HG02642 (cell line): ENCODE measurements at regions not wholly inside any gene's neighbourhood (a gene's known extent, or its start where the extent isn't known, plus 50 kb on each side); places are given as distances from the start of the nearest gene placed in this dataset.

Experiments
- ATAC-seq: cut with Tn5 transposase; IDR thresholded peaks from one replicate; pipeline ENCODE4 v1.9.1; 2021; ENCODE audit warnings: mild to moderate bottlenecking; ENCODE audit not compliant: unreplicated experiment, poor library complexity

DNA sequence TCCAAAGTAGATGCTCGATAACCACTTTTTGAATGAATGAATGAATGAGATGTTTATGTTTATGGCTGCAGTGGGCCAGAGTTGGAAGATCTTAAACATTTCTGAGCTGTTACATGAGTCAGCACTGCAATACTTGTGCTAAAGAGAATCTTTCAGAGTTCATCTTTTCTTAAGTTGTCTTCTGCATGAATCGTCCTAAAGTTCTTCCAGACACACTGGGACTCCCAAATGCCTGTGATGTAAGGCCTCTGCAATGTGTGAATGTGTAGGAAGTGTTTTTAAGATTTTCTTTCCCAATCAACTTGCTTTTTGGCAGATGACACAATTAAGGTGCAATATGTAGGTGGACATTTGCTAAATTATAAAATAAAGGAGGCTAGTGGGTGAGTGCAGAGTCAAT lies 50.3 kb upstream of the TRIM9 start:
- no peak for ATAC-seq

DNA sequence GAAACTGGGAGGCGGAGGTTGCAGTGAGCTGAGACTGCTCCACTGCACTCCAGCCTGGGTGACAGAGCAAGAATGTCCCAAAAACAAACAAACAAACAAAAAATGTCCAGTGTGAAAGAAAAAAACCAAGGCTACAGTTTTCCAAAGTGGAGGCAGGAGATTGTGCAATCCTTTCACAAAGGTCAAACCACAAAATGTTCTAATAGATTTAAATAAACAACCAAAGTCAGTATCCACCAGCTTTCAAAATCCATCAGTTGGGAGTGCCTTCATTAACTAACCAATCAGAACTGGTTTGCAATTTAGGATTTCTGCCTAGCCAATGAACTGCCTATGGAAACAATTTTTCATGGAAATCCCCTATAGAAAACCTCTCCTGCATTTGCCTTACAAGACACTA lies 52.3 kb upstream of the TRIM9 start:
- ATAC-seq: no peak

DNA sequence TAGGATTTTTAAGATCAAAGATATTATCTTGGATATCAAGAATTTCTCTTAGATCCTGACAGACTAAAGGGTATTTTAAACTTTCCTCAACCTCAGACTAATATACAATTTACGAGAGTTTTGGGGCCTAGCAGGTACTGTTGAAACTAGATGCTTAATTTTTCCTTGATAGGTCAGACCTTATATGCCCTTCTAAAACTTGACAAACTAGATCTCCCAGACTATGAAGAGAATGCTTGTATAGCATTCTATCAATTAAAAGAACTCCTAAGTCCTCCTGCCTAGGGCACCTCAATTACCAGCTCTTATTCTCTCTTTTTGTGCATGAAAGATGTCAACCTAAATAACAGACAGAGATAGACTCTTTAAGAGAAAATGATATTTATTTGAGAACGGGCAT lies 60.4 kb upstream of the TRIM9 start:
- no peak for ATAC-seq

DNA sequence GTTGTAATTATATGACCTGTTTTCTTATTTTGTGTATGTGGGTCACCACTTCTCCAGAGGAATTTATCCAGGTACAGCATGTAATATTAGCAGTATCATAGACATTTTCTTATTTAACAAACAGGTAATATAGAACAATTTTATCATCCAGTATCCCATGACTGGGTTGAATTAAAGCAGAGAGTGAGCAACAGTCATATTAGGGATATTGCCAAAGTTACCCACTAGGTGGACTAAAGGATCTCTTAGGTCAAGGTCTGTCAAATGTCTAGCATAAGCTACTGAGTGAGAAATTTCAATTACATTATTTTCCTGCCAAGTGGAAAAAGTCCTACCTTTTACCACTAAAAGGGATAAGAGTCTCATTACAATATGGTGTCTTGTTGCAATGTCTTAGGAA lies 62.1 kb upstream of the TRIM9 start:
- peak; percentile 73 for ATAC-seq

DNA sequence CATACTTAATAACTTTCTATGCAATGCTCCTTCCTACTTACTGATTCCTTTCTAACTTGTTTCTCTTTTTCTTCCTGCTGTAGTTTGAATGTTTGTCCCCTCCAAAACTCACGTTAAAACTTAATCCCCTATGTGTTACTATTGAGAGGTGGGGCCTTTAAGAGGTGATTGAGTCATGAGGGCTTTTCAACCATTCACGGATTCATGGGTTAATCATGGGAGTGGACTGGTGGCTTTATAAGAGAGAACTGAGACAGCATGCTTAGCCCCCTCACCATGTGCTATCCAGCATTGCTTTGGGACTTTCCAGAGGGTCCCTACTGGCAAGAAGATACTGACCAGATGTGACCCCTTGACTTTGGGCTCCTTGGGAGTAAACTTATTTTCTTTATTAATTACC lies 66.0 kb upstream of the TRIM9 start:
- ATAC-seq: no peak

DNA sequence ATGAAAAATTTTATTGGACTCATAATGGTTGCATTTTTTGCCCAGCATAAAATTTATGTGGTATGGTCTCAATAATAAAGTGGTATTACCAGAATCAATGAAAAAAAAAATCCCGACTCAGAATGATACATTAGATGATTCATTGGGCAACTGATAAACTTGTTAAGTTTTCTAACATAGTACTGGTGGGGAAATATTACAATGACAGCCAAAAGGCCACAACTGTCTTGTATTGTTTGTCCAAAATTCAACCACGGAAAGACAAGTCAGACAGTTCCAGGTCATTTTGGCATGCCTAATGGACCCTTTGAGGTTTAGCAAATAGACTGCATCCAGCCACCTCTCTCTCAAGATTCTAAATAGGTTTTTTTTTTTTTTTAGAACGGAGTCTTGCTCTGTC lies 70.5 kb upstream of the TRIM9 start:
- ATAC-seq: no peak

DNA sequence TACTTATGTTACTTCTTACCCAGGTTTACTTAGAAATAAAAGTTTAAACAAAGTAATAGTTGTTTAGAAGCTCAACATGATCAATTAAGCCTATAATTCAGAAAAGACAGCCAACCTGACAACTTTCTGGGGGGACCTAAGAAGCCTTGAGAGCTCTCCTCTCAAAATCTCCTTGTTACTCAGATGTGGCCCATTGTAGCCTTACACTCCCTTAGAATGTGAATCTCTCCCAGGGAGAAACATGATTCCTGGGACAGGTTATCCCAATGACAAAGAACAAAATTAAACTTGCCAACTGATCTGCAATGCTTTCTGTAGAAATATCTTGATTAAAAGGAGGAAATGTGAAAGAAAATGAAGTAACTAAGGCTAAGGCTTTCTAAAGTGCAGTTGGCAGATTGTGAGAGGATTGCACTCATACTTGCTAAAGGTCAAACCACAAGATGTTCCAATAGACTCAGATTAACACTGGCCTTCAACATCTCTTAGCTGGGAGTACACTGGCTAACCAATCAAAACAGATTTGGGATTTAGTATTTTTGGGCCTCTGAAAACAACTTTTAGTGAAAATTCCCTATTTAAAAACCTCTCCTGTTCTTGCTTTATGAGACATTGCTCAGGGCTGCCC lies 72.3 kb upstream of the TMX1 start:
- no peak for ATAC-seq

DNA sequence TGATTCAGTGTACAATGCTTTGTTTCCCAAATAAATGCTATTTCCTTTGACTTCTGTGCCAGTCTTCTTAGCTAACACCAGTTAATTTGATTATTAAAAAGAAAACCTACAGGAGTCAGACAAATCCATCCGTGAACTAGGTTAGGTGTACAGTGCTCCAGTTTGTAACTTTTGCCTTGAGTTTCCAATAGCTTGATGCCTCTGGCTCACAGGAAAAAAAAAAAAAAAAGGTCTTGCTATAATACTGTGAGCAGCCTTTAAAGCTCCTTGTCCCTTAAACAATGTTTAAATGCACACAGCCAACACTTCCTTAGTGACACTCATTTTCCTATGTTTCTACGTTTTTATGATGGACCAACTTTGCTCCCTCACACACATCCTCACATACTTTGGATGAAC lies 71.8 kb upstream of the TMX1 start:
- ATAC-seq: no peak

DNA sequence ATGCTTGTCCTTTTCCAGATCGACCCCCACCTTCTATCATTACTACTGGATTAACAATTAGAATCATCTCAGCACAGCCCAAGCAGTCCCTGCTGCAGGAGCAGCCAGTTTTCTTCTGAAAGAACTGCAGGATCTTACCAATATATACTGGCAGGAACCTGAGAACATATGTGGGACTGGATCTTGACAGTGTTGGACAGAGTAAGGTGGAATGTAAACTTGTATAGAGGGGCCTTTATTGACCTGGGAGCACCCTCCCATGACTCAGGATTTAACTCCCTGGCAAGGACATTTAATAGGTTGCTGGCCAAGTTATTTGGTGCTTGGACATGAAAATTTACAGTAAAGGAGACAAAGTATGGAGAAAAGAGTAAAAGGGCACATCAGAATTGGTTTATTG lies 66.2 kb upstream of the TMX1 start:
- no peak for ATAC-seq

DNA sequence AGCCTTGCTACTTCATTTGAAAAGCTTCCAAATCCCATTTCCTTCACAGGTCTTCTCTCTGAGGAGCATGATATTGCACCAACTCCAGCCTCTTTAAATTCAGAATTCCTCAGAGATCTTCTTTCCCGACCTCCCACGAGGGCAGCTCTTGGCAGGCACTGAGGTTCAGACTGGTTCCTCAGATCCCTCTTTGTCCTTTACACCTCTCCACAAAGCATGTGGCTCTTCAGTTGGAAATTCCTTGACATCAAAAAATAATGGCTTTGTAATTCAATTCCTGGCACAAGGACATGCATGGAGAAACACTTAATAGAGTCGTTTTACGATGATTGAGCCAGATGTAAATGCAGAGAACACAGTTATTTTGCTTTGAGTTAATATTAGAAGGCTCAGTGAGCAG lies 63.2 kb upstream of the TMX1 start:
- no peak for ATAC-seq

DNA sequence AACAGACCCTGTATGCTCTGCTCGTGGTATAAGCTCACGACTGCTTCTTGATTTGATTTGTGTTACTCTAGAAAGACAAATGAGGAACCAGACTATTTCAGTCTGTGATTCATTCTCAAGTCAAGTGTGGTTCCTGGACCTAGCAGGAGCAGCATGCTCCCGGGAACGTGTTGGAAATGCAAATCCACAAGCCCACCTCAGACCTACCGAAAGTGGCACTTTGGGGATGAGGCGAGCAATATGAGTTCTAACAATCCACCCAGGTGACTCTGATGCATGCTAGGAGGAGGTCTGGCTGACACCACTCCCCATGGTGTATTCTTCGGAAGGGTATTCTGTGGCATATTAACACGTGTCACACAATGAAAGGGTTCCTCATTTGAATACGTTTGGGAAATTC lies 59.5 kb upstream of the TMX1 start:
- ATAC-seq: peak; percentile 76

DNA sequence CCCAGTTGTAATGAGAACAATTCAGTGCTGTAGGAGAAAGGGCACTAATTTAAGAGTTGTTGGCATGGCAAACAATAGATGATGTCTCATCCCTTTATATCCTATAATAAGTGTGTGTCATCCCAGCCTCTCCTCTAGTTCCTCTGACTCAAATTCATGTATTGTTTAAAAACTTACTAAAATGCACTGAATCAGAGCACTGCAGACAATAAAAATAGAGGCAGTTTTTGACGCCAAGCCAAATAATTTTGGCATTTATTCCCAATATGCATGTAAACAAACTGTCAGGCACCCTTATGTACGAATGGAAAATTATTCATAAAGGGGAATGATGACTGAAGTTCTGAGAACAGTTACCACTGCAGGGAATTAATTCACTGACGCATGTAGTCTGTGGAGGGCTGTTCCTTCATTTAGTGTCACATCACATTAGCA lies 57.9 kb upstream of the TMX1 start:
- no peak for ATAC-seq

DNA sequence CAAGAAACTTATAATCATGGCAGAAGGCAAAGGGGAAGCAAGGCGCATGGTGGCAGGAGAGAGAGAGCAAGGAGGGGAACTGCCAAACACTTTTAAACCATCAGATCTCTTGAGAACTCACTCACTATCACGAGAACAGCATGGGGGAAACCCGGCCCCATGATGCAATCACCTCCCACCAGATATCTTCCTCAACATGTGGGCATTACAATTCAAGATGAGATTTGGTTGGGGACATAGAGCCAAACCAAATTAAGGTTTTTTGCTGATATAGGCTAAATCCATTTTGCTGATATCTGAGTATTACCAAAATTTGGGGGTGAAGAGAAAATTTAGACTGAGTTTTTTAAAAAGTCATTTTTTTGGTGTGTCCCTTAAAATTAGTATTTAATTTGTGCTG lies 54.9 kb upstream of the TMX1 start:
- no peak for ATAC-seq

DNA sequence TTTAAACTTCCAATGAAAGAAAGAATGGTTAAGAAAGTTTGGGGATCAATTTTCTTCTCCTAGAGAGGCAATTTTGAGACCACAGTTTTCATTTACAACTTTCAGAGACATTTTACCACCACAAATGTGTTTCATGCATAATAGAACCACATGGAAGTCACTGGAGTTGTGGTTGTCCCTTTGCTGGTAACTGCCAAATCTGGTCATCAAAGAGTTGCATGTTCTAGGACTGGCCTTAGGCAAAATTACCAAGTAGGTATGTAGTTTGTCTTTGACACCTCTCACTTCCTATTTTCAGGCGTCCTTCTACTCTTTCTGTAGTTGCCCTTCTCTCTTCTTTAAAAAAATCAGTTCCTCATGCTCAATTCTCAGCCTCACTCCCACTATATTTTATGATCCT lies 54.3 kb upstream of the TMX1 start:
- ATAC-seq: peak; percentile 86

DNA sequence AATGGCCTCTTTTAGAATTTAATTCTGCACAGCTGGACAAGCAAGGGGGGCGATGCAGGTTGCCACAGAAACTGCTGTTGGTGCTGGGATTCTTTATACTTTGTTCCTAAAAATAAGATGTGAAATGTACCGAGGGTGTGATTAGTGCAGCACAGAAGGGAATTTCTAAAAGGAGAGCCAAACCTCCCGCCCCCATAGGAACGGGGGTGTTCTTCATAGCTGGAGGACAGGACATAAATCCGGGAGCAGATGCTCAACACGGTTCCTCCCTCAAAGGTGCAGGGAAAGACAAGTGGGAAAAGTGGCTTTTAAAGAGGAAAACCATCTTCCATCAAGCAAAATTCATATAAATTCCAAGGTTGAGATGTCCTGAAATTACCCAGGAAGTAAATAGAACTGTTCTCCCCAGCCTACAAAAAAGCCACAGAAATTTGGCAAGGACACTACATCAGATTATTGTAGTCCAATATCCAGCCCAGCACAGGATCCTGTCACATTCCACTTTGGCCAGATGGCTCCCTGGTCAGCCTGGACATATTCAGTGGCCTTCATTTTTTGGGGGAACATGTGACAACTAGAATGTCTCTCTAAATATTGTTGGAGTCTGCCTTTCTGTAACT lies 51.4 kb upstream of the TMX1 start:
- ATAC-seq: no peak

DNA sequence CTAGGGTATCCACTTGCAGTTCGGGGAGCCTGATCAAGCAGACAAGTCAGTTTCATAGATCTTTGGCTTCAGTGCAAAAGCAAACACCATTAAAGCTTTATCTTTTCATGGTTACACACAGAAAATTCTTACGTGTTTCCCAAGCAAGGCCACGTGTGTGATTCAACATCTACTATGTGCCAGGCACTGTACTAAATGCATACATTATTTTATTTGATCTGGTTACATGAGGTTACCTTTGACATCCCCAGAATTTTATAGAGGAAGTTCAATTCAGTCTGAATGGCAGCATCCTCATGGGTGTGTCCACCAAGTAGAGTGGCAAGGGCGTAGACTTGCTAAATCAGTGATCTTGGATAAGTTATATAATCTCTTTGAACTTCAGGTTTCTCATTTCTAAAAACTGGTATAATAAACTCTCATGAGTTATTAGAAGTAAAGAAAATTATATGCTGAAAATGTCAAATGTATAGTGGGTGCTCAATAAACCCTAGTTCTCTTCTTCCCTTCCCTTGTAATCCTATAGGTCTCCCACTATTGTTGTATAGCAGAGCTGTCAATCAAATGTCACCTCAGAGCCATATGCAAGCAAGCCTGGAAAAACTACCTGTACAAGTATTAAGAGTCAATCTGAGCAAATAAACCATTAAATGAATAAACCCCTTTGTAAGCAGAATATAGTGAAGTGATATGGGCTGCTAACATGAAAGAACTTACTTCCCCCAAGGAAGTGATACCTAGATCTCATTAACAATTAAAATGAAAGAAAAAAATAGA lies 50.3 kb upstream of the TMX1 start:
- ATAC-seq: no peak
